ENCODE measurements at regions not wholly inside any gene's neighbourhood (a gene's known extent, or its start where the extent isn't known, plus 50 kb on each side); places are given as distances from the start of the nearest gene placed in this dataset.

GRCh38 chr7:46175221-46175620 lies 254.1 kb upstream of the IGFBP3 start:
- no peak for DNase-seq

GRCh38 chr7:46174196-46174580 lies 253.1 kb upstream of the IGFBP3 start:
- DNase-seq, result no peak

- DNase-seq, result no peak
These were observed 252.6 kb upstream of the IGFBP3 start for GRCh38 chr7:46173476-46174195.

GRCh38 chr7:46170792-46171191 lies 249.7 kb upstream of the IGFBP3 start:
- DNase-seq, result no peak

GRCh38 chr7:46170021-46170420 lies 248.9 kb upstream of the IGFBP3 start:
- no peak for DNase-seq

- DNase-seq, result no peak
These were observed 248.3 kb upstream of the IGFBP3 start for GRCh38 chr7:46169384-46169755.

- no peak for DNase-seq
These were observed 247.8 kb upstream of the IGFBP3 start for GRCh38 chr7:46168671-46169383.

- DNase-seq, result no peak
These were observed 247.2 kb upstream of the IGFBP3 start for GRCh38 chr7:46168231-46168630.

- no peak for DNase-seq
These were observed 244.2 kb upstream of the IGFBP3 start for GRCh38 chr7:46165276-46165675.

GRCh38 chr7:46164629-46165028 lies 243.6 kb upstream of the IGFBP3 start:
- DNase-seq, result no peak

GRCh38 chr7:46163246-46163645 lies 242.2 kb upstream of the IGFBP3 start:
- no peak for DNase-seq

- no peak for DNase-seq
These were observed 241.5 kb upstream of the IGFBP3 start for GRCh38 chr7:46162609-46163008.

- no peak for DNase-seq
These were observed 239.8 kb upstream of the IGFBP3 start for GRCh38 chr7:46160861-46161260.

GRCh38 chr7:46157931-46158330 lies 236.9 kb upstream of the IGFBP3 start:
- no peak for DNase-seq

- no peak for DNase-seq
These were observed 236.3 kb upstream of the IGFBP3 start for GRCh38 chr7:46157404-46157803.

GRCh38 chr7:46156853-46157252 lies 235.8 kb upstream of the IGFBP3 start:
- DNase-seq, result no peak

- no peak for DNase-seq
These were observed 235.0 kb upstream of the IGFBP3 start for GRCh38 chr7:46156086-46156485.

GRCh38 chr7:46155367-46155766 lies 234.3 kb upstream of the IGFBP3 start:
- no peak for DNase-seq

- DNase-seq, result no peak
These were observed 233.1 kb upstream of the IGFBP3 start for GRCh38 chr7:46153951-46154787.

- no peak for DNase-seq
These were observed 232.5 kb upstream of the IGFBP3 start for GRCh38 chr7:46153583-46153950.

- DNase-seq, result no peak
These were observed 231.6 kb upstream of the IGFBP3 start for GRCh38 chr7:46152696-46153095.

- no peak for DNase-seq
These were observed 229.6 kb upstream of the IGFBP3 start for GRCh38 chr7:46150721-46151120.

GRCh38 chr7:46150202-46150601 lies 229.1 kb upstream of the IGFBP3 start:
- DNase-seq, result no peak

- no peak for DNase-seq
These were observed 226.8 kb upstream of the IGFBP3 start for GRCh38 chr7:46147871-46148270.
